Activated T-helper 2 cell treated with anti-CD3 and anti-CD28 coated beads, Interferon-gamma antibody, Interleukin-2, Interleukin-4, amounts not matched to agents 10 μg/mL and 5 μg/mL and 100 μg/mL, durations not matched to agents 14 hours and 24 hours and 36 hours (primary cell): ENCODE measurements at regions not wholly inside any gene's neighbourhood (a gene's known extent, or its start where the extent isn't known, plus 50 kb on each side); places are given as distances from the start of the nearest gene placed in this dataset.
"Not testable (repeated sequence)": the region's sequence is repeated elsewhere in the genome, so short reads cannot be mapped to it uniquely, and the experiment has no call there.

Experiments
- DNase-seq: peaks from one replicate; pipeline ENCODE4 v3.0.0; 2021; ENCODE audit warnings: low spot score
- H3K27ac Mint-ChIP-seq: one replicate; pipeline ENCODE4 v1.8.0; 2021; ENCODE audit warnings: mixed read lengths
- H3K27me3 Mint-ChIP-seq: one replicate; pipeline ENCODE4 v1.8.0; 2021; ENCODE audit warnings: low read depth, mixed read lengths
- H3K36me3 Mint-ChIP-seq: one replicate; pipeline ENCODE4 v1.8.0; 2021; ENCODE audit warnings: low read depth, mixed read lengths
- H3K4me1 Mint-ChIP-seq: one replicate; pipeline ENCODE4 v1.8.0; 2021; ENCODE audit warnings: low read depth, mixed read lengths
- H3K4me3 Mint-ChIP-seq: one replicate; pipeline ENCODE4 v1.8.0; 2021; ENCODE audit warnings: low read depth, mild to moderate bottlenecking, moderate library complexity, mixed read lengths
- H3K9me3 Mint-ChIP-seq: one replicate; pipeline ENCODE4 v1.8.0; 2021; ENCODE audit warnings: mixed read lengths
- intact Hi-C: fragments of 100-400 bp; cut with micrococcal nuclease; formaldehyde crosslinking; loops from one replicate; pipeline ENCODE4 v1.15.1; 2023

DNA sequence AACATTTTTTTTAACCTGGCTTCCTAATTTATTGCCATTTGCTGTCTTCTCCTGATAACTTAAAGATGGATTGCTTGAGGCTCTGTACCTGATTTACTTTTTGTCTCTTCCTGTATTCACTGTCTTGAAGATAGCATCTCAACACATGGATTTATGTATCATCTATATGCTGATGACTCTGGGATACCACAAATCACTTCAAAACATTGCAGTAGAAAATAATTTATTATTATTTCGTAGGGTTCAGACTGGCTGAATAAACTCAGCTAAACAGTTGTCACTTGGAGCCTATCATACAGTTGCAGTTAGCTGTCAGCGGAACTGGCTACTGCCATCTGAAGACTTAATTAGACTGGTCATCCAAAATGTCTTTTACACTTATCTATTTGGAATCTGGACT is 1025.2 kb upstream of the CDH18 start:
- no peaks in the 10 kb centered on the region for H3K36me3 Mint-ChIP-seq
- no peaks in the 10 kb centered on the region for H3K4me1 Mint-ChIP-seq
- intact Hi-C loops = no loop called here
- H3K4me3 Mint-ChIP-seq = no peak overlapping the region
- H3K27ac Mint-ChIP-seq = no peak overlapping the region
- DNase-seq = no peak
- no peaks in the 10 kb centered on the region for H3K27me3 Mint-ChIP-seq
- peaks cover 33% of the 10 kb centered on the region for H3K9me3 Mint-ChIP-seq

DNA sequence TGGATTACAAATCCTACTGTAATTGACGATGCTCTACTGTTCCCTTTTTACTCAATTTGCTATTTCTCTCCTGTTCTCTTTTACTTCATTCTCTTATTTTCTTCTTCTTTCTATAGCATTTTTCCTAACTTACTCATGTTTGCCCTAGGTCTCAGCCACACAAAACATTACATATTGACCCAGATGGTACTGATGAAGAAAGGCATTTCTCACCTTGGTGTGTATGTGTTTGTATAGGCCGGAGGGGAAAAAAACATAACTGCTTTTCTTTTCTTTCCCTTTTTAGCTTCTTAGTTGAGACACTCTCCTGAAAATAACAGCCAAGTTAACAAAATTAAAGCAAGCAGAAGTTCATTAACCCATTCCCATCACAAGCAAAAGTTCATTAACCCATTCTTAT is 1019.8 kb upstream of the CDH18 start:
- DNase-seq = no peak
- intact Hi-C loops = no loop called here
- peaks cover 21% of the 10 kb centered on the region for H3K9me3 Mint-ChIP-seq
- no peaks in the 10 kb centered on the region for H3K36me3 Mint-ChIP-seq
- no peak overlapping the region for H3K27ac Mint-ChIP-seq
- no peaks in the 10 kb centered on the region for H3K27me3 Mint-ChIP-seq
- no peak overlapping the region for H3K4me3 Mint-ChIP-seq
- no peaks in the 10 kb centered on the region for H3K4me1 Mint-ChIP-seq

DNA sequence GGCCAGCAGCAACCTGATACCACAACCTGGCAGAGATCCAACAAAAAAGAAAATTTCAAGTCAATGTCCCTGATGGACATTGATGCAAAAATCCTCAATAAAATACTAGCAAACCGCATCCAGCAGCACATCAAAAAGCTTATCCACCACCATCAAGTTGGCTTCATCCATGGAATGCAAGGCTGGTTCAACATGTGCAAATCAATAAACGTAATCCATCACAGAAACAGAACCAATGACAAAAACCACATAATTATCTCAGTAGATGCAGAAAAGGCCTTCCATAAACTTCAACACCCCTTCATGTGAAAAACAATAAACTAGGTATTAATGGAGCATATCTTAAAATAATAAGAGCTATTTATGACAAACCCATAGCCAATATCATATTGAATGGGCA is 1000.9 kb upstream of the CDH18 start:
- H3K4me3 Mint-ChIP-seq, H3K4me1 Mint-ChIP-seq, H3K36me3 Mint-ChIP-seq, H3K27me3 Mint-ChIP-seq, DNase-seq, H3K27ac Mint-ChIP-seq, intact Hi-C loops: not testable (repeated sequence)
- H3K9me3 Mint-ChIP-seq = peaks cover 53% of the 10 kb centered on the region

DNA sequence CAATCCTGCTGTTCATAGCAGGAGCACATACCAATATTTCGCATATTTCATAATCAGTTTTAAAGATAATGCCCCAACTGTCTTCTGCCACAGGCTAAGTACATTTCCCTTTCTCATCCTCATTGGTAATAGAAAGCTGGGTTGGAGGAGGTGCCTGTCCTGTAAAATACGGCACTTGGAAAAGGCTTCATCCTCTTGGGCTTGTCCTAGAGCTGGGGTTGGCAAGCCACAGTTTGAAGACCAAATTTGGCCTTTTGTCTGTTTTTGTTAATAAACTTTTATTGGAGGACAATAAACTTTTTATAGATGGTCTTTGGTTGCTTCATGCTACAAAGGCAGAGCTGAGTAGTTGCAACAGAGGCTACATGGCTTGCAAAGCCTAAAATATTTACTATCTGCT is 997.8 kb upstream of the CDH18 start:
- H3K4me3 Mint-ChIP-seq = no peak overlapping the region
- no peaks in the 10 kb centered on the region for H3K27me3 Mint-ChIP-seq
- no peaks in the 10 kb centered on the region for H3K36me3 Mint-ChIP-seq
- H3K4me1 Mint-ChIP-seq = no peaks in the 10 kb centered on the region
- H3K9me3 Mint-ChIP-seq = peaks cover 48% of the 10 kb centered on the region
- DNase-seq = no peak
- H3K27ac Mint-ChIP-seq = no peak overlapping the region
- intact Hi-C loops = no loop called here

DNA sequence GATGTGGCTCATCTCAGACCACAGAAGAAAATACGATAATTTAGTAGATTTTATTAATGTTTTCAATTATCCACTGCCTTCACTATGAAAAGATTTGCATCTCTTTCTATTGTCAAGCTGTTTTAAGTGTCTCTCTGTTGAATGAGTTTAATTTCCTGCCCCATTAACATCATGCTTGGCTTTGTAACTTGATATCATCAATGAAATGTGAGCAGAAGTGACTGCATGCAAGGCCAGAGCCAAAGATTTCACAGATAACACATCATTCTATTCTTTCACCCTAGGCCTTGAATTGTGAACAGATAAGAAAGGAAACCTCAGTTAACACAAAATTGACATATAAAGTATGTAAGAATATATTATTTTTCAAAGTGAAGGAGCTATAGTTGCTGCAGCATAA is 986.4 kb upstream of the CDH18 start:
- Mint-ChIP-seq H3K4me3 (no peak overlapping the region), H3K36me3 (no peaks in the 10 kb centered on the region)
- intact Hi-C loops = no loop called here

DNA sequence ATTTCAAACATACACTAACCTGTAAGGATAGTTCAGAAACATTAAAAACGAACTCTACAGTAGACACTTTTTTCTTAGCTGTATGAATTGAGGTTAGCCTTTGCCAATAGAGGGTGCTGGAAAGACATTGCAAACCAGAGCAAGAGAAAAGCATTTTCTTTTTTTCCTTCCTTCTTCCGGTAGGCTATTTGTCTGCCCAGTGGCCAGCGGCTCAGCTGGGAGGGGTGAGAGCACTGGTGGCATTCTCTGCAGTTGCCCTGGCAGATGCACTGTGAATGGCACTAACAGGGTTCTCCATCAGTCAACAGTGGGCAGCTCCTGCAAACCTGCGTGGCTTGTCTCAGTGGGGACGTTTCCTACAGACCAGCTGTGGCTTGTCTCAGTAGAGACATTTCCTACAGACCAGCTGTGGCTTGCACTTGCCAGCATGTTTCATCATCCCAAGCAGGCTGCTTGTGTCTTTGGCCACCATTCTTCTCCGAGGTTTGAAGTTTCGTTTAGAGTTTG is 984.5 kb upstream of the CDH18 start:
- Mint-ChIP-seq H3K27me3 (no peaks in the 10 kb centered on the region), H3K36me3 (no peaks in the 10 kb centered on the region), H3K4me3 (no peak overlapping the region), H3K27ac (no peak overlapping the region), H3K4me1 (no peaks in the 10 kb centered on the region), H3K9me3 (peaks cover 20% of the 10 kb centered on the region)
- no peak for DNase-seq
- intact Hi-C loops = no loop called here

More for the DNA sequence above, 986.4 kb upstream of the CDH18 start:
- Mint-ChIP-seq H3K27me3 (no peaks in the 10 kb centered on the region), H3K27ac (no peak overlapping the region), H3K4me1 (no peaks in the 10 kb centered on the region), H3K9me3 (peaks cover 21% of the 10 kb centered on the region)
- no peak for DNase-seq

DNA sequence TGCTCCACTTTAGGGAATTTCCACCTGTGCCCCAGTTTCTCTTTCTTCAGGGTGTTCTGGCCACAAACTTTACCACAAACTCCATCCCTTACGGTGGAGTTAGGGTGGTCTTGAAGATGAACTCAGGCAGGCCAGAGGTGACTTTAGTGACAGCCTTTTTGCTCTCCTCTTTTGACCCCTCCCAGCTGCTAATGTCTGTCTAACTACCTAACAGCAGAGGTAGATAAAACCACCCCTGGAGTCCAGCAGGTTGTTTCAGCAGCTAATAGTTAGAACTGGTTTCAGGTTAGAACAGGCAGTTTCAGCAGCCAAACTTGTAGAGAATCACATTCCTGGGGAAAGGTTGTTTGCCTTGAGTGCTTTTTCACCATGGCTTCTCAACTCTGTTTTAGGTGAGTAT is 971.3 kb upstream of the CDH18 start:
- no peak for DNase-seq
- intact Hi-C loops = no loop called here
- H3K4me1 Mint-ChIP-seq = no peaks in the 10 kb centered on the region
- H3K9me3 Mint-ChIP-seq = peaks cover 45% of the 10 kb centered on the region
- H3K27me3 Mint-ChIP-seq = no peaks in the 10 kb centered on the region
- H3K27ac Mint-ChIP-seq = no peak overlapping the region
- H3K4me3 Mint-ChIP-seq = no peak overlapping the region
- no peaks in the 10 kb centered on the region for H3K36me3 Mint-ChIP-seq

DNA sequence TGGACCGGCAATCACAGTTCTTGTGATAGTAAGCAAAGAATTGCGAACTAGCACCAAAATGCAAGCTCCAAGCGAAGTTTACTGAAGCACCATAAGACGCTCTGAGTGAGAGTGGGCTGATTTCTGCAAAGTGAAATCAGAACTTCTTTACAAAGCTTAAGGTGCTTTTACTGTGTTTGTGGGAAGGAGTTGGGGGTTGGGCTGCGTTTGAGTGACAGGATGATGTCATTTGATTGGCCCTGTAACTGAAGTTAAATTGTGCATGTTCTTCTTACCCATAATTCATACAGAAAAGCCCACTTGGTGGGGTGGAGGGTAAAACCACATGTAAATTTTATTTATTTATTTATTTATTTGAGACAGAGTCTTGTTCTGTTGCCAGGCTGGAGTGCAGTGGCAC is 970.6 kb upstream of the CDH18 start:
- no peak overlapping the region for H3K27ac Mint-ChIP-seq
- peaks cover 43% of the 10 kb centered on the region for H3K9me3 Mint-ChIP-seq
- no peak for DNase-seq
- intact Hi-C loops = no loop called here
- no peaks in the 10 kb centered on the region for H3K36me3 Mint-ChIP-seq
- H3K4me3 Mint-ChIP-seq = no peak overlapping the region
- H3K27me3 Mint-ChIP-seq = no peaks in the 10 kb centered on the region
- no peaks in the 10 kb centered on the region for H3K4me1 Mint-ChIP-seq

DNA sequence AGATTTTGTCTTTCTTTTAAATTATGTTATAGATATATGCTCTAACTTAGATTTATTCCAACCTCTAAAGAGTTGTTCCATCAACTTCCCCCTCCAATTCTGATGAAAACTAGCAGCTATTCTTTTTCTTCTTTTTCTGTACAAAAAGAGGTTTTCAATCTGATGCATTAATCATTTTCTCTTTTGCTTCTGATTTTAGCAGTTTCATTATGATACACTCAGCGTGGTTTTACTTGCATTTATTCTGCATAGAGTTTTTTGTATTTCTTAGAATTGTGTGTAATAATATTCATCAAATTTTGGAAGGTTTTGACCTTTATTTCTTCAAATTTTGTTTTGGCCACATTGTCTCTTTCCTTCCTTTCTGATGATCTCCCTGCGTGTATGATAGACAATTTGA is 968.1 kb upstream of the CDH18 start:
- Mint-ChIP-seq H3K4me1 (no peaks in the 10 kb centered on the region), H3K27me3 (no peaks in the 10 kb centered on the region), H3K36me3 (no peaks in the 10 kb centered on the region), H3K9me3 (peaks cover 33% of the 10 kb centered on the region), H3K4me3 (no peak overlapping the region), H3K27ac (no peak overlapping the region)
- no peak for DNase-seq
- intact Hi-C loops = no loop called here

DNA sequence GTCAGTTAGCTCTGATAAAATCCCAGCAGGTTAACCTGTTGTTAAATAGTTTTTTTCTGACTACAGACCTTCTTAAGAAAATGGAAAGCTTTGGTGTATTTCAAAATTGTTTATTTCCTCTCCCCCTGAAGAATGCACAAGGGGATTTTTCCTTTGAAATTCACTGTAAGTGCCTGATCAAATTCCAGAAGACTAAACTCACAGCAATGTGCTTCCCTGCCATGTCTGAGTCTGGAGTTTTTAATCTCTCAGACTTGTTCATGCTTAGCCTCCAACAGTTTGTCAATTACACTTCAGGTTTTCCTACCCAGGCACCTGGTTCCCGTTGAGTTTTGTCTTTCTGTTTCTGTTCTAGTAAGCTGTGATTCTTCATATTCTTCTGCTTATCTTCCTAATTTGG is 961.6 kb upstream of the CDH18 start:
- H3K27me3 Mint-ChIP-seq = no peaks in the 10 kb centered on the region
- no peak overlapping the region for H3K27ac Mint-ChIP-seq
- no peak overlapping the region for H3K4me3 Mint-ChIP-seq
- H3K9me3 Mint-ChIP-seq = peaks cover 35% of the 10 kb centered on the region
- no peaks in the 10 kb centered on the region for H3K36me3 Mint-ChIP-seq
- intact Hi-C loops = no loop called here
- DNase-seq = no peak
- H3K4me1 Mint-ChIP-seq = no peaks in the 10 kb centered on the region

DNA sequence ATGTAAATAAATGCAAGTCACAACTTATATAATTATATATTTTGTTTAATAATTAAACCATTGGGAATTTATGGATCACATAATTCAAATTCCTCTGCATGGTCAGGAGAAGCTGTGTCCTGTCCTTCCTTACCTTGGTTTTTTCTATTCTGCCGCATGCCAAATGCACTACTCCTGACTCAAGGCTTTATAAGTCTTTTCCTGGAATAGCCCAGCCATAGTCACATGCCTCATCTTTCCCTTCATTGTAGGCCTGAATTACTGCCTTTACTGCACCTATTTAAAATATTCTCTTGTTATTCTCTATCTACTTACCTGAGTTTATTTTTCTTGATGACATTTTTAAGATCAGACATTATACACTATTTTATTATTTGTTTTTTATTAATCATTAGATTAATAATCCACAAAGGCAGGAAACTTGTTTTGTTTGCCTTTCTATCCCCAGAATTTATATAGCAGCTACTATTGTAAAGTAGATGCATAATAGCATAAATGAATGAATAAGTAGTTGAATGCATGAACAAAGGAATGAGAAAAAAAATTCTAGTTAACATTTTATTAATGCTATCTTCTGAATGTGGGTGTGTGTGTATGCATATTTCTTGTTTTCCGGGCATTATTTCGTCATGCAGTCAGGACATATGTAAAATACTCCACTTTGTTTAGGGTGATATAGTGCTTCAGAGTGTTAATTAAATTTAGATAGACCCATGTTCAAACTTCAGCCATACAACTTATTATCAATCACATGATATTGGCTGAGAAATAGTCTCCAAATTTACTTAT is 955.4 kb upstream of the CDH18 start:
- H3K36me3 Mint-ChIP-seq, DNase-seq, H3K4me1 Mint-ChIP-seq, H3K27ac Mint-ChIP-seq, intact Hi-C loops, H3K27me3 Mint-ChIP-seq, H3K4me3 Mint-ChIP-seq: not testable (repeated sequence)
- peaks cover 21% of the 10 kb centered on the region for H3K9me3 Mint-ChIP-seq

DNA sequence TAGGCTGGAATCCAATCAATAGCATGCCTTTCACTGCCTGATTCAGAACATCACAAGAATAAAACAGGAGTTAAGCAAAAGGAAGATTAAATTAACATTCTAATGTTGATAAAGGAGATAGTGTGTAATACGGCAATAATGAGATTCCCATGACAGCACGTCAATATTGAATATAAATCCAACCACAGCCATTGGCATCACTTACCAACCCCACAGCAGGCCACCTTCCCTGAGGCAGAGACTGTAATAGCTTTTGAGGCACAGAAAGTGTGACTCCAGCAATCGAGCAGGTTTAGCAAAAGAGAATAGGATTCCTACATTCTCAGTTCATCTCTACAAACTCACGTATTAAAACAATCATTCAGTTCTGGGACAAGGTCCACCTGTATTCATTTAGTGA is 954.6 kb upstream of the CDH18 start:
- H3K27me3 Mint-ChIP-seq, H3K4me1 Mint-ChIP-seq, H3K36me3 Mint-ChIP-seq, intact Hi-C loops, H3K4me3 Mint-ChIP-seq, DNase-seq, H3K27ac Mint-ChIP-seq: not testable (repeated sequence)
- H3K9me3 Mint-ChIP-seq = peaks cover 18% of the 10 kb centered on the region

DNA sequence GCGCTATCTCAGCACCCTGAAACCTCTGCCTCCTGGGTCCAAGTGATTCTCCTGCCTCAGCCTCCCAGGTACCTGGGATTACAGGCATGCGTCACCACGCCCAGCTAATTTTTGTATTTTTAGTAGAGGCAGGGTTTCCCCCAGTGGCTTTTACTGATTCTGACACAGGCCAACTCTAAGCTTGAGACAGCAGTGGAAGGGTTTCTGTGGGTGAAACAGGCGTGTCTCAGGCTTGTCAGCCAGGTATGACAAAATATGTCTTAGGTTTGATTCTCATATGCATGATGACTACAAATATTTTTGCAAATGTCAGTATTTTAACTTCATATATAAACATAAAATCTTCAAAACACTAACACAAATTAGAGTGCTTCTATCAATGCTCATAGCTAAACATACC is 952.8 kb upstream of the CDH18 start:
- H3K36me3 Mint-ChIP-seq, H3K4me3 Mint-ChIP-seq, H3K27ac Mint-ChIP-seq, DNase-seq, intact Hi-C loops, H3K4me1 Mint-ChIP-seq, H3K27me3 Mint-ChIP-seq: not testable (repeated sequence)
- peaks cover 14% of the 10 kb centered on the region for H3K9me3 Mint-ChIP-seq

DNA sequence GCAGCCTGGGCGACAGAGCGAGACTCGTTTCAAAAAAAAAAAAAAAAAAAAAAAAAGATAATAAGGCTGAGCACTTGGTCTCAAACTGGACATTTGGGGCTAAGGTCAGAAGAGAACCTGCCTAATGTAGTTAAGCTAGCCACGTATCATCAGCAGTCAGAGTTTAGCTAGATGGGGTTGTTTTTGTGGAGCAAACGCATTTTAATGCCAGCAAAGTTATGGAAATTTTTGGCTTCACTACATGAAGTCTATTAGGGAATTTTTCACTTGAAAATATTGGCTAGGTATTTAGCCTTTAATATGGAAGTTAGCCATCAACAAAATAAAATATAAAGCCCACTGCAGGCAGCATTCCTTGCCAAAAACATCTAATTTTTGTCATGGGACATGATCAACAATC is 902.9 kb upstream of the CDH18 start:
- H3K27ac Mint-ChIP-seq, H3K4me1 Mint-ChIP-seq, DNase-seq: not testable (repeated sequence)

More for the DNA sequence above, 902.9 kb upstream of the CDH18 start:
- H3K36me3 Mint-ChIP-seq, intact Hi-C loops, H3K27me3 Mint-ChIP-seq, H3K4me3 Mint-ChIP-seq: not testable (repeated sequence)
- H3K9me3 Mint-ChIP-seq = peaks cover 36% of the 10 kb centered on the region
